PC-9 (cell line): ENCODE measurements at regions not wholly inside any gene's neighbourhood (a gene's known extent, or its start where the extent isn't known, plus 50 kb on each side); places are given as distances from the start of the nearest gene placed in this dataset.

Source experiments
- CTCF ChIP-seq: fragments of 200-600 bp; sonication (generic); conservative IDR thresholded peaks from 2 replicates; pipeline ENCODE4 v1.6.1; 2017; ENCODE audit warnings: mixed run types, antibody characterized with exemption, mild to moderate bottlenecking, moderate library complexity
- EZH2 ChIP-seq: fragments of 200-600 bp; sonication (generic); IDR thresholded peaks from 2 replicates; pipeline ENCODE4 v1.8.0; 2017; ENCODE audit warnings: antibody characterized with exemption, low read depth

GRCh38 chr9:69961843-69962242 is 81.8 kb upstream of the MAMDC2 start:
- TF ChIP-seq CTCF (no peak), EZH2 (no peak)
